Stomach (tissue), 8 donors: ENCODE measurements at regions not wholly inside any gene's neighbourhood (a gene's known extent, or its start where the extent isn't known, plus 50 kb on each side); places are given as distances from the start of the nearest gene placed in this dataset.

ENCODE experiments used
- DNase-seq, 2 donors: peaks; one replicate each; pipeline versions ENCODE4 v3.0.0 to v3.0.0-alpha.2; 2013 to 2019
- H3K27ac ChIP-seq, 5 donors: fragments of 200-600 bp in 4 of 5; sonication (generic) in 4 of 5; one replicate each; pipeline ENCODE4 v1.5.1; 2013 to 2019; ENCODE audit warnings: mild to moderate bottlenecking in 1 of 5, moderate library complexity in 1 of 5
- H3K27me3 ChIP-seq, 3 donors: fragments of 200-600 bp; sonication (generic); one replicate each; pipeline ENCODE4 v1.5.1; 2017 to 2019; ENCODE audit warnings: mixed run types in 1 of 3
- H3K36me3 ChIP-seq, 4 donors: fragments of 200-600 bp; sonication (generic); 1 replicate in 3 of 4; 2 replicates in 1 of 4; pipeline ENCODE4 v1.5.1; 2016 to 2019
- H3K4me1 ChIP-seq, 4 donors: fragments of 200-600 bp; sonication (generic); one replicate each; pipeline ENCODE4 v1.5.1; 2016 to 2019
- H3K4me3 ChIP-seq, 4 donors: fragments of 200-600 bp; sonication (generic) in 3 of 4; one replicate each; pipeline ENCODE4 v1.5.1; 2016 to 2019; ENCODE audit warnings: mild to moderate bottlenecking in 1 of 4
- H3K9me3 ChIP-seq, 4 donors: fragments of 200-600 bp; sonication (generic); one replicate each; pipeline ENCODE4 v1.5.1; 2016 to 2019
- CTCF ChIP-seq, 7 experiments: fragments of 450-650 bp in 4 of 7; fragments of 200-600 bp in 3 of 7; sonication (generic) in 3 of 7; IDR thresholded peaks; one replicate each; pipeline ENCODE4 v1.5.1; 2016 to 2019; ENCODE audit warnings: antibody characterized with exemption in 7 of 7, control low read depth in 2 of 7, mild to moderate bottlenecking in 1 of 7
- EP300 ChIP-seq: sonication (generic); formaldehyde crosslinking; IDR thresholded peaks from one replicate; pipeline ENCODE4 v1.6.1; 2017; ENCODE audit warnings: antibody characterized with exemption
- POLR2A ChIP-seq, 4 donors: fragments of 450-650 bp; IDR thresholded peaks; one replicate each; pipeline ENCODE4 v1.6.1; 2016; ENCODE audit warnings: antibody characterized with exemption in 4 of 4, control low read depth in 2 of 4, mild to moderate bottlenecking in 1 of 4, moderate library complexity in 1 of 4
- POLR2AphosphoS5 ChIP-seq, 3 donors: sonication (generic); formaldehyde crosslinking; IDR thresholded peaks; one replicate each; pipeline ENCODE4 v1.6.1; 2016; ENCODE audit warnings: antibody characterized with exemption in 3 of 3
- WGBS, 5 donors: extraction: QIAGEN DNeasy Blood & Tissue Kit in 3 of 5; methylation state at CpG; one replicate each; pipeline versions ENCODE4 v1.1.5 to v1.1.7; 2013 to 2018; 5-methylcytosine and 5-hydroxymethylcytosine counted together
- intact Hi-C: fragments of 100-400 bp; cut with DNase I; formaldehyde crosslinking; loops from one replicate; pipeline ENCODE4 v1.15.1; 2023; ENCODE audit warnings: low total_unique reads
- donor health status: healthy with polysubstance abuse.
- donor health status: Bipolar disorder and iron deficiency.
- donor health status: healthy.

- Histone ChIP-seq H3K4me3 (no peak overlapping the region), H3K4me1 (peaks cover 0 to 42% (median 21%) of the 10 kb centered on the region in 4 donors), H3K27ac (no peak overlapping the region), H3K27me3 (no peaks in the 10 kb centered on the region), H3K9me3 (peaks cover 0 to 6% (median 0%) of the 10 kb centered on the region in 4 donors), H3K36me3 (peaks cover 6 to 28% (median 23%) of the 10 kb centered on the region in 4 donors)
- intact Hi-C loops, result no loop called here
- WGBS, 5 donors, result 92 to 100% (median 97%) methylated on average over 2 of the region's 2 CpGs
- no peak for DNase-seq
- no peak for TF ChIP-seq POLR2A (IDR thresholded peaks at IDR 0.05)
- no peak for TF ChIP-seq EP300
- TF ChIP-seq POLR2AphosphoS5 (IDR thresholded peaks at IDR 0.05), result no peak
- TF ChIP-seq CTCF (IDR thresholded peaks at IDR 0.05), result no peak
These were observed 238.2 kb upstream of the KLF14 start for GRCh38 chr7:130972201-130972600.

- Histone ChIP-seq H3K4me1 (peaks cover 0 to 40% (median 20%) of the 10 kb centered on the region in 4 donors), H3K9me3 (peaks cover 0 to 6% (median 0%) of the 10 kb centered on the region in 4 donors), H3K4me3 (no peak overlapping the region), H3K27me3 (no peaks in the 10 kb centered on the region), H3K27ac (no peak overlapping the region), H3K36me3 (peaks cover 6 to 31% (median 24%) of the 10 kb centered on the region in 4 donors)
- no peak for DNase-seq
- intact Hi-C loops, result no loop called here
- TF ChIP-seq EP300 (no peak), POLR2AphosphoS5 (IDR thresholded peaks at IDR 0.05) (no peak), POLR2A (IDR thresholded peaks at IDR 0.05) (no peak), CTCF (IDR thresholded peaks at IDR 0.05) (no peak)
These were observed 239.6 kb upstream of the KLF14 start for GRCh38 chr7:130973637-130974036.

GRCh38 chr7:130974169-130974568 is 240.2 kb upstream of the KLF14 start:
- WGBS, 5 donors, result 96 to 100% (median 98%) methylated on average over 2 of the region's 2 CpGs
- H3K9me3 ChIP-seq, result peaks cover 0 to 6% (median 0%) of the 10 kb centered on the region in 4 donors

GRCh38 chr7:130974794-130975193 is 240.8 kb upstream of the KLF14 start:
- peaks cover 0 to 41% (median 19%) of the 10 kb centered on the region in 4 donors for H3K4me1 ChIP-seq
- DNase-seq, result no peak
- peaks cover 7 to 35% (median 24%) of the 10 kb centered on the region in 4 donors for H3K36me3 ChIP-seq
- 92 to 100% (median 98%) methylated on average over 2 of the region's 2 CpGs for WGBS, 5 donors
- TF ChIP-seq POLR2A (IDR thresholded peaks at IDR 0.05) (no peak), CTCF (IDR thresholded peaks at IDR 0.05) (no peak), POLR2AphosphoS5 (IDR thresholded peaks at IDR 0.05) (no peak), EP300 (no peak)
- no peak overlapping the region for H3K4me3 ChIP-seq
- intact Hi-C loops, result no loop called here
- H3K27ac ChIP-seq, result no peak overlapping the region
- H3K9me3 ChIP-seq, result peaks cover 0 to 6% (median 0%) of the 10 kb centered on the region in 4 donors
- no peaks in the 10 kb centered on the region for H3K27me3 ChIP-seq

More at GRCh38 chr7:130974169-130974568, 240.2 kb upstream of the KLF14 start:
- peaks cover 0 to 38% (median 20%) of the 10 kb centered on the region in 4 donors for H3K4me1 ChIP-seq
- intact Hi-C loops, result no loop called here
- H3K36me3 ChIP-seq, result peaks cover 6 to 31% (median 24%) of the 10 kb centered on the region in 4 donors
- no peaks in the 10 kb centered on the region for H3K27me3 ChIP-seq
- no peak for TF ChIP-seq POLR2A (IDR thresholded peaks at IDR 0.05)
- TF ChIP-seq CTCF (IDR thresholded peaks at IDR 0.05), result no peak
- TF ChIP-seq EP300, result no peak
- TF ChIP-seq POLR2AphosphoS5 (IDR thresholded peaks at IDR 0.05), result no peak
- H3K27ac ChIP-seq, result no peak overlapping the region
- H3K4me3 ChIP-seq, result no peak overlapping the region
- DNase-seq, result no peak
